BJ (cell line): ENCODE measurements at regions not wholly inside any gene's neighbourhood (a gene's known extent, or its start where the extent isn't known, plus 50 kb on each side); places are given as distances from the start of the nearest gene placed in this dataset.

ENCODE experiments used
- CTCF ChIA-PET: fragments of 350-600 bp; formaldehyde crosslinking; extraction: SDS; loops from one replicate; lab custom pipeline; 2021; ENCODE audit warnings: antibody characterized with exemption, inconsistent platforms; lab: Yijun Ruan, JAX
- POLR2A ChIA-PET: fragments of 300-600 bp; sonication (Branson Sonifier 250); formaldehyde crosslinking; extraction: SDS; loops from one replicate; lab custom pipeline; 2021; ENCODE audit warnings: antibody characterized with exemption; lab: Charles Lee
- DNase-seq: peaks from one replicate; pipeline ENCODE4 v3.0.0-alpha.2; 2011; ENCODE audit warnings: low read depth
- H3K27me3 ChIP-seq: 2 replicates; pipeline ENCODE4 v1.6.0; 2011; ENCODE audit warnings: low read length; ENCODE audit not compliant: control insufficient read depth, insufficient read depth
- H3K36me3 ChIP-seq: 2 replicates; pipeline ENCODE4 v1.5.1; 2011; ENCODE audit warnings: low read length; ENCODE audit not compliant: control insufficient read depth, insufficient read depth
- H3K4me3 ChIP-seq: 2 replicates; pipeline ENCODE4 v1.5.1; 2011; ENCODE audit warnings: low read depth, mild to moderate bottlenecking, control low read depth, low read length
- TF ChIP-seq, protein P1 (sequence below): IDR thresholded peaks from 2 replicates; pipeline ENCODE4 v1.5.1; 2011; ENCODE audit warnings: low read depth, mild to moderate bottlenecking, control low read depth, inconsistent platforms, low read length, moderate library complexity; ENCODE audit not compliant: insufficient read depth

DNA sequence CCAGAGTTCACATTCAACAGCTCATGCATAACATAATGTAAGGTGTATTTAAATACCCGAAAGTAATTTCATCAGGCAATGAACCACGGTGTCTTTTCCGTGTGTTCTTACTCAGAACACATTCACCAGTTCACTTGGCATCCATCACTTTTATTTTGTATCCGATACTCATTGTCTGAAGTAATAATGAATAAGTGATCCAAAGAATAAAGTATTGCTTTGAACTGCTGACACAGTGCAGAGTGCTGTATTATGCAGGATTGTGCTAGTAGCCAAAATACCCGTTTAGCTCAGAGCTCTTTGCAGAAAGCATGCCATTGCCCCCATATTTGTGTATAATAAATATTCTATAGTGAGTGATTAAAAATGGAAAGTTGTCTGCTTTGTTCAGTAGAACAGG, 460.9 kb upstream of the KCNMB2 start:
- H3K36me3 ChIP-seq, result no peaks in the 10 kb centered on the region
- CTCF ChIA-PET, result no interaction called here
- TF ChIP-seq, protein P1, sequence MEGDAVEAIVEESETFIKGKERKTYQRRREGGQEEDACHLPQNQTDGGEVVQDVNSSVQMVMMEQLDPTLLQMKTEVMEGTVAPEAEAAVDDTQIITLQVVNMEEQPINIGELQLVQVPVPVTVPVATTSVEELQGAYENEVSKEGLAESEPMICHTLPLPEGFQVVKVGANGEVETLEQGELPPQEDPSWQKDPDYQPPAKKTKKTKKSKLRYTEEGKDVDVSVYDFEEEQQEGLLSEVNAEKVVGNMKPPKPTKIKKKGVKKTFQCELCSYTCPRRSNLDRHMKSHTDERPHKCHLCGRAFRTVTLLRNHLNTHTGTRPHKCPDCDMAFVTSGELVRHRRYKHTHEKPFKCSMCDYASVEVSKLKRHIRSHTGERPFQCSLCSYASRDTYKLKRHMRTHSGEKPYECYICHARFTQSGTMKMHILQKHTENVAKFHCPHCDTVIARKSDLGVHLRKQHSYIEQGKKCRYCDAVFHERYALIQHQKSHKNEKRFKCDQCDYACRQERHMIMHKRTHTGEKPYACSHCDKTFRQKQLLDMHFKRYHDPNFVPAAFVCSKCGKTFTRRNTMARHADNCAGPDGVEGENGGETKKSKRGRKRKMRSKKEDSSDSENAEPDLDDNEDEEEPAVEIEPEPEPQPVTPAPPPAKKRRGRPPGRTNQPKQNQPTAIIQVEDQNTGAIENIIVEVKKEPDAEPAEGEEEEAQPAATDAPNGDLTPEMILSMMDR, result no peak
- POLR2A ChIA-PET, result no interaction called here
- no peak for DNase-seq
- H3K27me3 ChIP-seq, result no peaks in the 10 kb centered on the region
- H3K4me3 ChIP-seq, result no peak overlapping the region

DNA sequence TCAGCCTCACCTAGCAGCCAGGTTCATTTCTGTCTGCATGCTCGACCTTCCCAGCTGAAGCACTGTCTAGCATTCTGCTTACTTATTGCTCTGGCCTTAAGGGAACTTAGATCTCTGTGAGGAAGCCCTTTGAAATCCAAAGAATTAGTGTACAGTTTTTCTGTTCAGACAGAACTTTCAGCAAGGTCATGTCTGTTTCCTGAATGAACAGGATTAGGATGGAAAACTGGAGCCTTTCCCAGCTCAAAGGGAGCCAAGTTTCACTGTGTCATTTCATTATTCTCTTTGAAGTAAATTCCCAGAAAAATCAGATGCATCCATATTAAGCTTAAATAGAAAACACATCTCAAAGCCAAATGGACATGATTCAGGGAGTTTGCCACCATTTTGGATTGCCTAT, 457.3 kb upstream of the KCNMB2 start:
- no peak for DNase-seq
- ChIA-PET POLR2A (no interaction called here), CTCF (interaction anchor here (1.1 kb wide), 1 partner anchor 11 kb away, joined by 4 read pairs; no protein-coding TSS in a partner anchor)

DNA sequence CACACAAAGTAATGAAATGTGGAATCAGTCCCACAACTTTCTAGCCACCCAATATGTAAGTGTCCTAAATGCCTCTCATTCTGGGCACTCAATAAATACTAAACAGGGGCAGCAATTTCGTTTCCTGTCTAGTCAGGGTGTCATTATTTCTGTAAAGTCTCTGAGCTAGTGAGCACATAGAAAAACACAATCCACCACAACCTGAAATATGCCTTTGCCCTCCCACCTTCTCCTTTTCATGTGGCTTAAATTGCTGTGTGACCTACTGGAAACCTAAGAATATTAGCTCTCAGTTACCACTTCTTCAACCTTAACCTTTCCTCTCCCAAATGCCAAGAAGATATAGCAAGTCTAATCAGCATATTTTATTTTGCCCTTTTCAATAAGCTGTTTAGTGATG, 456.3 kb upstream of the KCNMB2 start:
- H3K27me3 ChIP-seq, result no peaks in the 10 kb centered on the region
- no peak overlapping the region for H3K4me3 ChIP-seq
- no peaks in the 10 kb centered on the region for H3K36me3 ChIP-seq
- DNase-seq, result no peak
- CTCF ChIA-PET, result no interaction called here
- POLR2A ChIA-PET, result no interaction called here
- TF ChIP-seq, protein P1, result no peak

More for the DNA sequence above, 457.3 kb upstream of the KCNMB2 start:
- Histone ChIP-seq H3K4me3 (no peak overlapping the region), H3K36me3 (no peaks in the 10 kb centered on the region), H3K27me3 (no peaks in the 10 kb centered on the region)
- TF ChIP-seq, protein P1, result no peak

DNA sequence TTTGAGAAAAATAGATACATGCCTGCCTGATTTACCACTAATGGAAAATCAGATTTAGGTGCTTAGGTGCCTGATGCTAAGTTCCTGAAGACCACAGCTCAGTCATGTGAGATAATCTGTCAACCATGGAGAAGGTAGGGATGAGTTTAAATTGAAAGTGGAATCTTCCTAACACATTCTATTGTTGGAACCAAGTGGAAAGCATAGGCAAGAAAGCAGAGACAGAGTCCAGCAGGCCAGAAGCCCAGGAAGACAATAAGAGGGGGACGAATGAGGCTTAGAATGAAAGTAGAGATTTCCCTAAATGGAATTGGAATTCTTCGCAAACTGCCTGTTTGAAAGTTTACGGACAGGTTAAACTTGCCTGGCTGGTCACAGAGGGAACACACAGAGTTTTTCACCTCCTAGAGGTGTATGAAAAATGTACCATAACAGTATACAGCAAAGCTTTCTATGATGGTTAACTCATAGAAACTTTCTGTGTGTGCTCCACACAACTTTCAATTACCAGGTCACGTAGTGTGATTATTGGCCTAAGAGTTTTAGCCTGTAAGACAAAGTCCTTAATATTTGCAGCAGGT, 453.8 kb upstream of the KCNMB2 start:
- no peak overlapping the region for H3K4me3 ChIP-seq
- no peaks in the 10 kb centered on the region for H3K36me3 ChIP-seq
- CTCF ChIA-PET, result interaction anchor here (0.6 kb wide), 1 partner anchor 575 kb away, joined by 4 read pairs; no protein-coding TSS in a partner anchor
- DNase-seq, result no peak
- TF ChIP-seq, protein P1, result no peak
- POLR2A ChIA-PET, result no interaction called here
- H3K27me3 ChIP-seq, result no peaks in the 10 kb centered on the region

DNA sequence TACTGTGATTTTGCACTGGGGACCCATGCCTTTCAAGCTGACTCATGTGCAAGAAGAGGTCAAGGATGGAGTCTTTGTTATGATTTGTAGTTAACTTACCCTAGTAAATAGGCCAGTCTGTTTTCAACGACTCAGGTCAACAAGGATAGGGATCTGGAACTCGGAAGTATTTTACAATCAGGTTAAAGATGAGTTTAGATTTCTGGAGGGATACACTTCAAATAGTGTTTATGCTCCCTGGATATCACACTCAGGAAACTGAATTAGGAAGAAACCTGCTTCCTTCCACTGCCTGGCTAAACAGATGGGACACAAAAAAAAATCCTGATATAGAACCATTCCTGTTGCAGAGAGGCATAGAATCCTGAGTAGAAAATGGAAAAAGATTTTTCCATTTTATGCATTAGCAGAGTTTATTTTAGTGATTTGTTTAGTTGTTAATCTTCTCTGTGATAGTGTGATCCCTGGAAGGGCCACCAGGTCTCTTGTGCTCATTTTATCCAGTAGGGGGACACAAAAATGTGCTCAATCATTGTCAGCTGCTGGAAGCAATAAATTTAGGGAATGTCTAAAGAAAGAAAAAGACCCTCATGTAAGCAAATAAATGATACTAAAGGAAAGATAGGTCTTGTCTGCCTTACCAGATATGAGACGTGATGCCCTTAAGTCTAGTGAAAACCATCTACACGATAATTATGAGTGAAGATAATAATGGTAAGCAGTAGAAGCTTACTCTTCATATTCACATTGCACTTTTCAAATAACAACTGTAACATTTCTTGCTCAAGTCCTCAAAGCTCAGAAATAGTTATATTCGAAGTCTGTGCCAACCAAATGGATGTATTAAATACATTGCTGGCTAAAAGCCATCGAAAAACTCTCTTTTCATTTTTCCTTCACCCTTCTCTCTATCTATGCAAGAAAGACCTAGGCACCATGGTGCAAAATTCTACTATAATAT, 452.1 kb upstream of the KCNMB2 start:
- ChIA-PET CTCF (interaction anchor here (0.6 to 1.8 kb wide), 7 partner anchors 11 to 699 kb away, joined by 3 to 7 read pairs (median 3); no protein-coding TSS in a partner anchor), POLR2A (interaction anchor here (0.5 kb wide), 1 partner anchor 36 kb away, joined by 4 read pairs; no protein-coding TSS in a partner anchor)
- TF ChIP-seq, protein P1, result peak; percentile 36
- H3K36me3 ChIP-seq, result no peaks in the 10 kb centered on the region
- no peak for DNase-seq
- H3K27me3 ChIP-seq, result no peaks in the 10 kb centered on the region
- H3K4me3 ChIP-seq, result no peak overlapping the region
